Cardiac muscle cell (in vitro differentiated cells and primary cell): ENCODE measurements at regions not wholly inside any gene's neighbourhood (a gene's known extent, or its start where the extent isn't known, plus 50 kb on each side); places are given as distances from the start of the nearest gene placed in this dataset.

Experiments used
- DNase-seq, 2 donors: peaks; one replicate each; pipeline versions ENCODE4 v3.0.0 to v3.0.0-alpha.2; 2010 to 2017; ENCODE audit warnings: low read depth in 1 of 2, low spot score in 1 of 2
- H3K27ac ChIP-seq: fragments of 200-600 bp; sonication (generic); 2 replicates; pipeline ENCODE4 v1.5.1; 2016
- H3K27me3 ChIP-seq: fragments of 200-600 bp; sonication (generic); 2 replicates; pipeline ENCODE4 v1.6.0; 2016; ENCODE audit warnings: control low read depth
- H3K36me3 ChIP-seq: fragments of 200-600 bp; sonication (generic); 2 replicates; pipeline ENCODE4 v1.5.1; 2016; ENCODE audit warnings: control low read depth
- H3K4me1 ChIP-seq: fragments of 200-600 bp; sonication (generic); 2 replicates; pipeline ENCODE4 v1.8.1; 2017; ENCODE audit warnings: low read depth, mild to moderate bottlenecking, mixed run types
- H3K4me3 ChIP-seq: fragments of 200-600 bp; sonication (generic); 2 replicates; pipeline ENCODE4 v1.5.1; 2016; ENCODE audit warnings: mild to moderate bottlenecking
- H3K9me3 ChIP-seq: fragments of 200-600 bp; sonication (generic); 2 replicates; pipeline ENCODE4 v1.5.1; 2017; ENCODE audit warnings: low read depth, mild to moderate bottlenecking, control low read depth
- CTCF ChIP-seq: IDR thresholded peaks from 2 replicates; pipeline ENCODE4 v1.5.1; 2012; ENCODE audit warnings: low read depth, mild to moderate bottlenecking, low read length

- no peaks in the 10 kb centered on the region for H3K4me1 ChIP-seq
- no peak for TF ChIP-seq CTCF
- H3K27me3 ChIP-seq, result no peaks in the 10 kb centered on the region
- H3K9me3 ChIP-seq, result no peaks in the 10 kb centered on the region
- no peak overlapping the region for H3K27ac ChIP-seq
- H3K36me3 ChIP-seq, result no peaks in the 10 kb centered on the region
- no peak for DNase-seq
- no peak overlapping the region for H3K4me3 ChIP-seq
Measured at GRCh38 chr4:180296036-180296599, 1947.1 kb upstream of the TENM3 start.

- Histone ChIP-seq H3K36me3 (no peaks in the 10 kb centered on the region), H3K27me3 (no peaks in the 10 kb centered on the region), H3K9me3 (no peaks in the 10 kb centered on the region), H3K4me3 (no peak overlapping the region), H3K4me1 (no peaks in the 10 kb centered on the region), H3K27ac (no peak overlapping the region)
- DNase-seq, result no peak
- no peak for TF ChIP-seq CTCF
Measured at GRCh38 chr4:180304321-180304720, 1938.9 kb upstream of the TENM3 start.

- no peak for TF ChIP-seq CTCF
- Histone ChIP-seq H3K27me3 (no peaks in the 10 kb centered on the region), H3K36me3 (no peaks in the 10 kb centered on the region), H3K4me1 (no peaks in the 10 kb centered on the region), H3K27ac (no peak overlapping the region), H3K4me3 (no peak overlapping the region), H3K9me3 (no peaks in the 10 kb centered on the region)
- DNase-seq, result no peak
Measured at GRCh38 chr4:180310616-180311015, 1932.6 kb upstream of the TENM3 start.

- DNase-seq, result no peak
- no peak overlapping the region for H3K27ac ChIP-seq
- TF ChIP-seq CTCF, result no peak
- H3K36me3 ChIP-seq, result no peaks in the 10 kb centered on the region
- H3K4me3 ChIP-seq, result no peak overlapping the region
- no peaks in the 10 kb centered on the region for H3K27me3 ChIP-seq
- no peaks in the 10 kb centered on the region for H3K4me1 ChIP-seq
- no peaks in the 10 kb centered on the region for H3K9me3 ChIP-seq
Measured at GRCh38 chr4:180314972-180315371, 1928.2 kb upstream of the TENM3 start.

- H3K27me3 ChIP-seq, result no peaks in the 10 kb centered on the region
- DNase-seq, result no peak
Measured at GRCh38 chr4:180330521-180330920, 1912.7 kb upstream of the TENM3 start.

More at GRCh38 chr4:180330521-180330920, 1912.7 kb upstream of the TENM3 start:
- Histone ChIP-seq H3K4me3 (no peak overlapping the region), H3K4me1 (no peaks in the 10 kb centered on the region), H3K27ac (no peak overlapping the region), H3K9me3 (no peaks in the 10 kb centered on the region), H3K36me3 (no peaks in the 10 kb centered on the region)
- TF ChIP-seq CTCF, result no peak
